Right lobe of liver (tissue), 4 donors: ENCODE measurements at regions not wholly inside any gene's neighbourhood (a gene's known extent, or its start where the extent isn't known, plus 50 kb on each side); places are given as distances from the start of the nearest gene placed in this dataset.

Experiments used
- POLR2A ChIP-seq: fragments of 450-650 bp; IDR thresholded peaks from one replicate; pipeline ENCODE4 v1.6.1; 2017; ENCODE audit warnings: antibody characterized with exemption, mild to moderate bottlenecking
- TF ChIP-seq, protein P1 (sequence below), 4 donors: fragments of 200-600 bp in 3 of 4; fragments of 450-650 bp in 1 of 4; IDR thresholded peaks; one replicate each; pipeline versions ENCODE4 v1.5.1 to v1.8.0; 2016 to 2022; ENCODE audit warnings: antibody characterized with exemption in 4 of 4, mild to moderate bottlenecking in 2 of 4
- donor health status: DM: no; HTN: no; CAD: no.
- donor health status: DM: no; HTN: no; CAD: no.
- donor health status: DM: no; HTN: yes; CAD: no.

- TF ChIP-seq POLR2A: no peak
- TF ChIP-seq, protein P1, sequence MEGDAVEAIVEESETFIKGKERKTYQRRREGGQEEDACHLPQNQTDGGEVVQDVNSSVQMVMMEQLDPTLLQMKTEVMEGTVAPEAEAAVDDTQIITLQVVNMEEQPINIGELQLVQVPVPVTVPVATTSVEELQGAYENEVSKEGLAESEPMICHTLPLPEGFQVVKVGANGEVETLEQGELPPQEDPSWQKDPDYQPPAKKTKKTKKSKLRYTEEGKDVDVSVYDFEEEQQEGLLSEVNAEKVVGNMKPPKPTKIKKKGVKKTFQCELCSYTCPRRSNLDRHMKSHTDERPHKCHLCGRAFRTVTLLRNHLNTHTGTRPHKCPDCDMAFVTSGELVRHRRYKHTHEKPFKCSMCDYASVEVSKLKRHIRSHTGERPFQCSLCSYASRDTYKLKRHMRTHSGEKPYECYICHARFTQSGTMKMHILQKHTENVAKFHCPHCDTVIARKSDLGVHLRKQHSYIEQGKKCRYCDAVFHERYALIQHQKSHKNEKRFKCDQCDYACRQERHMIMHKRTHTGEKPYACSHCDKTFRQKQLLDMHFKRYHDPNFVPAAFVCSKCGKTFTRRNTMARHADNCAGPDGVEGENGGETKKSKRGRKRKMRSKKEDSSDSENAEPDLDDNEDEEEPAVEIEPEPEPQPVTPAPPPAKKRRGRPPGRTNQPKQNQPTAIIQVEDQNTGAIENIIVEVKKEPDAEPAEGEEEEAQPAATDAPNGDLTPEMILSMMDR (IDR thresholded peaks at IDR 0.05): no peak
Observed at GRCh38 chr6:51013376-51013775, 194.7 kb downstream of the TFAP2B start.
